SK-N-MC (cell line): ENCODE measurements at regions not wholly inside any gene's neighbourhood (a gene's known extent, or its start where the extent isn't known, plus 50 kb on each side); places are given as distances from the start of the nearest gene placed in this dataset.

Source experiments
- EZH2 ChIP-seq: fragments of 200-600 bp; sonication (generic); IDR thresholded peaks from one replicate; pipeline ENCODE4 v1.6.1; 2017; ENCODE audit warnings: antibody characterized with exemption
- FOXP2 ChIP-seq: optimal IDR thresholded peaks from 2 replicates; pipeline ENCODE3; 2011; ENCODE audit warnings: mild to moderate bottlenecking, moderate library complexity; ENCODE audit not compliant: insufficient read depth; ENCODE audit errors: extremely low read length, control extremely low read depth

GRCh38 chr6:44522871-44523270 is 135.4 kb downstream of the CDC5L start:
- no peak for TF ChIP-seq EZH2
- no peak for TF ChIP-seq FOXP2
